NCI-H748 (cell line): ENCODE measurements at regions not wholly inside any gene's neighbourhood (a gene's known extent, or its start where the extent isn't known, plus 50 kb on each side); places are given as distances from the start of the nearest gene placed in this dataset.
"Not testable (repeated sequence)": the region's sequence is repeated elsewhere in the genome, so short reads cannot be mapped to it uniquely, and the experiment has no call there.

Source experiments
- DNase-seq: peaks from one replicate; lab custom pipeline; 2025; ENCODE audit not compliant: unreplicated experiment; lab: John Stamatoyannopoulos, UW

GRCh38 chr2:187075671-187076070 lies 226.7 kb upstream of the ZSWIM2 start:
- no peak for DNase-seq

- DNase-seq: no peak
Measured at GRCh38 chr2:187075199-187075635, 226.2 kb upstream of the ZSWIM2 start.

- DNase-seq: no peak
Measured at GRCh38 chr2:187058198-187058597, 209.2 kb upstream of the ZSWIM2 start.

GRCh38 chr2:187057466-187057865 lies 208.5 kb upstream of the ZSWIM2 start:
- no peak for DNase-seq

GRCh38 chr2:187056416-187057334 lies 207.7 kb upstream of the ZSWIM2 start:
- DNase-seq: peak; percentile 20

- DNase-seq: peak; percentile 46
Measured at GRCh38 chr2:187055463-187055862, 206.5 kb upstream of the ZSWIM2 start.

GRCh38 chr2:187054501-187055319 lies 205.7 kb upstream of the ZSWIM2 start:
- DNase-seq: no peak

GRCh38 chr2:187051350-187051749 lies 202.4 kb upstream of the ZSWIM2 start:
- no peak for DNase-seq

GRCh38 chr2:187050409-187050998 lies 201.5 kb upstream of the ZSWIM2 start:
- no peak for DNase-seq

- DNase-seq: no peak
Measured at GRCh38 chr2:187037310-187037709, 188.3 kb upstream of the ZSWIM2 start.

- DNase-seq: peak; percentile 31
Measured at GRCh38 chr2:187034434-187034833, 185.5 kb upstream of the ZSWIM2 start.

GRCh38 chr2:187024739-187025138 lies 175.8 kb upstream of the ZSWIM2 start:
- no peak for DNase-seq

- not testable (repeated sequence) for DNase-seq
Measured at GRCh38 chr2:187023996-187024395, 175.0 kb upstream of the ZSWIM2 start.

GRCh38 chr2:187017438-187017837 lies 168.5 kb upstream of the ZSWIM2 start:
- peak; percentile 9 for DNase-seq

GRCh38 chr2:187013058-187013457 lies 164.1 kb upstream of the ZSWIM2 start:
- no peak for DNase-seq

- no peak for DNase-seq
Measured at GRCh38 chr2:187011206-187011832, 162.3 kb upstream of the ZSWIM2 start.

GRCh38 chr2:187009483-187010239 lies 160.7 kb upstream of the ZSWIM2 start:
- DNase-seq: no peak

- no peak for DNase-seq
Measured at GRCh38 chr2:187008111-187008510, 159.1 kb upstream of the ZSWIM2 start.

- DNase-seq: no peak
Measured at GRCh38 chr2:187003611-187004010, 154.6 kb upstream of the ZSWIM2 start.

GRCh38 chr2:187003038-187003554 lies 154.1 kb upstream of the ZSWIM2 start:
- DNase-seq: no peak
